K562 (cell line): ENCODE measurements at regions not wholly inside any gene's neighbourhood (a gene's known extent, or its start where the extent isn't known, plus 50 kb on each side); places are given as distances from the start of the nearest gene placed in this dataset.

Source experiments
- ATAC-seq: fragments of 200-7000 bp; cut with Tn5 transposase; 3 replicates; pipeline ENCODE4 v1.9.1; 2020; ENCODE audit warnings: moderate library complexity
- BruUV-seq: library from RNA; stranded (reverse); fragments of 400-500 nt; replicated peaks from 2 replicates; lab custom pipeline; 2021; lab: Mats Ljungman, UMichigan
- CTCF ChIA-PET: fragments of 300-600 bp; formaldehyde crosslinking; extraction: SDS; loops from one replicate; lab custom pipeline; 2021; ENCODE audit warnings: low intra/inter-chr PET ratio; lab: Yijun Ruan, JAX
- POLR2A ChIA-PET: fragments of 300-600, 350-650 bp; sonication (Branson Sonifier 250); formaldehyde crosslinking; extraction: SDS; loops from one replicate; lab custom pipeline; 2021; ENCODE audit warnings: antibody characterized with exemption, inconsistent platforms; lab: Yijun Ruan, JAX
- DNase-seq, 4 experiments: peaks; one replicate each; pipeline versions ENCODE4 v3.0.0 to v3.0.0-alpha.2; 2011 to 2018; ENCODE audit warnings: low spot score in 3 of 4, mixed read lengths in 3 of 4; ENCODE audit errors: extremely low read depth in 1 of 4
- FAIRE-seq: peaks from 2 replicates; lab custom pipeline; 2011; peaks lifted over from hg19 to GRCh38; lab: Jason Lieb, UNC
- H2AFZ ChIP-seq: 2 replicates; pipeline ENCODE4 v1.6.0; 2011; ENCODE audit warnings: low read depth, low read length, control low read depth, inconsistent platforms
- H3K27ac ChIP-seq: fragments of 200-600 bp; 3 replicates; pipeline ENCODE4 v1.8.0; 2011; ENCODE audit warnings: low read depth, mild to moderate bottlenecking, control low read depth, inconsistent platforms, low read length, moderate library complexity, mixed read lengths; ENCODE audit errors: extremely low read depth
- H3K27me3 ChIP-seq, 2 experiments: fragments of 300-600 bp in 1 of 2; 2 replicates in 1 of 2; 3 replicates in 1 of 2; pipeline versions ENCODE4 v1.6.0 to v1.8.0; 2011; ENCODE audit warnings: inconsistent platforms in 2 of 2, low read length in 2 of 2, mild to moderate bottlenecking in 1 of 2, mixed read lengths in 1 of 2, moderate library complexity in 1 of 2; ENCODE audit not compliant: control insufficient read depth in 2 of 2, insufficient read depth in 2 of 2
- H3K36me3 ChIP-seq: fragments of 300-600 bp; 3 replicates; pipeline ENCODE4 v1.8.0; 2011; ENCODE audit warnings: mild to moderate bottlenecking, low read length, inconsistent platforms; ENCODE audit not compliant: control insufficient read depth, insufficient read depth
- H3K4me1 ChIP-seq, 2 experiments: fragments of 200-600 bp in 1 of 2; replicated peaks in 1 of 2; 2 replicates in 1 of 2; 3 replicates in 1 of 2; pipeline versions ENCODE4 v1.5.1 to v1.8.0; 2011; ENCODE audit warnings: inconsistent platforms in 2 of 2, low read length in 2 of 2, mild to moderate bottlenecking in 1 of 2, mixed read lengths in 1 of 2, moderate library complexity in 1 of 2; ENCODE audit not compliant: control insufficient read depth in 2 of 2, insufficient read depth in 2 of 2
- H3K4me2 ChIP-seq: 2 replicates; pipeline ENCODE4 v1.6.1; 2011; ENCODE audit warnings: low read length, control low read depth, inconsistent platforms, mixed read lengths; ENCODE audit not compliant: insufficient read depth
- H3K4me3 ChIP-seq: fragments of 200-600 bp; sonication (generic), shearing (Covaris generic); 2 replicates; pipeline ENCODE4 v1.5.1; 2016; ENCODE audit warnings: control low read depth, inconsistent platforms
- H3K79me2 ChIP-seq: fragments of 200-600 bp; 3 replicates; pipeline ENCODE4 v1.8.0; 2011; ENCODE audit warnings: low read length, inconsistent platforms; ENCODE audit not compliant: control insufficient read depth, insufficient read depth
- H3K9ac ChIP-seq, 2 experiments: 2 replicates each; pipeline versions ENCODE4 v1.6.0 to v1.6.1; 2011; ENCODE audit warnings: low read depth in 2 of 2, low read length in 2 of 2, control low read depth in 1 of 2, inconsistent platforms in 1 of 2, mild to moderate bottlenecking in 1 of 2, mixed read lengths in 1 of 2; ENCODE audit not compliant: insufficient read depth in 1 of 2
- H3K9me1 ChIP-seq: one replicate; pipeline ENCODE4 v1.6.0; 2011; ENCODE audit warnings: inconsistent platforms, mild to moderate bottlenecking, low read length, moderate library complexity; ENCODE audit not compliant: control insufficient read depth, insufficient read depth
- H3K9me3 ChIP-seq: replicated peaks from 2 replicates; pipeline ENCODE4 v1.5.1; 2011; ENCODE audit warnings: low read depth, low read length, inconsistent platforms; ENCODE audit not compliant: control insufficient read depth, insufficient read depth
- H4K20me1 ChIP-seq: replicated peaks from 2 replicates; pipeline ENCODE4 v1.6.1; 2011; ENCODE audit warnings: low read length, inconsistent platforms, mixed read lengths; ENCODE audit not compliant: control insufficient read depth, insufficient read depth
- CHCHD3 ChIP-seq: fragments of 250-450 bp; sonication (Bioruptor Pico); IDR thresholded peaks from 2 replicates; pipeline ENCODE4 v2.1.2; 2022; ENCODE audit warnings: mild to moderate bottlenecking
- ELF4 ChIP-seq: fragments of 450-650 bp; formaldehyde crosslinking; IDR thresholded peaks from 2 replicates; pipeline ENCODE4 v1.4.0; 2022; ENCODE audit warnings: missing genetic modification characterization
- HDGF ChIP-seq: fragments of 450-650 bp; IDR thresholded peaks from 2 replicates; pipeline ENCODE4 v1.6.1; 2016
- IFI16 ChIP-seq: fragments of 250-450 bp; sonication (Bioruptor Pico); IDR thresholded peaks from 2 replicates; pipeline ENCODE4 v2.1.2; 2022; ENCODE audit warnings: mild to moderate bottlenecking, inconsistent platforms
- NEUROD1 ChIP-seq: fragments of 150-350 bp; IDR thresholded peaks from 2 replicates; pipeline ENCODE4 v1.6.1; 2014; ENCODE audit warnings: borderline replicate concordance, low read length, low read depth; ENCODE audit not compliant: partially characterized antibody
- NR3C1 ChIP-seq: sonication (generic); formaldehyde crosslinking; IDR thresholded peaks from 2 replicates; pipeline ENCODE4 v1.8.1; 2022; ENCODE audit warnings: missing genetic modification reagents
- OTX1 ChIP-seq: fragments of 450-650 bp; formaldehyde crosslinking; IDR thresholded peaks from 2 replicates; pipeline ENCODE4 v1.4.0; 2022; ENCODE audit warnings: mild to moderate bottlenecking
- RBM22 ChIP-seq: fragments of 200-400 bp; formaldehyde crosslinking; IDR thresholded peaks from 2 replicates; pipeline ENCODE4 v1.6.1; 2018; ENCODE audit warnings: low read length, low read depth; ENCODE audit not compliant: poor library complexity, severe bottlenecking
- SIRT6 ChIP-seq: IDR thresholded peaks from one replicate; pipeline ENCODE4 v1.6.1; 2012; ENCODE audit warnings: low read depth, mild to moderate bottlenecking, control low read depth, inconsistent platforms, low read length, moderate library complexity
- TBP ChIP-seq: optimal IDR thresholded peaks from 2 replicates; pipeline ENCODE3; 2011; ENCODE audit warnings: low read depth, low read length, improper control_type of control experiment
- TOE1 ChIP-seq, 2 experiments: fragments of 450-650 bp in 1 of 2; sonication (generic) in 1 of 2; formaldehyde crosslinking in 1 of 2; IDR thresholded peaks; 2 replicates each; pipeline versions ENCODE4 v1.7.1 to v1.8.0; 2016 to 2022; ENCODE audit warnings: borderline replicate concordance in 2 of 2, mild to moderate bottlenecking in 2 of 2, antibody characterized with exemption in 1 of 2, inconsistent platforms in 1 of 2, low read depth in 1 of 2, missing genetic modification reagents in 1 of 2, moderate library complexity in 1 of 2
- ZBTB33 ChIP-seq: sonication (generic); formaldehyde crosslinking; IDR thresholded peaks from 2 replicates; pipeline ENCODE4 v1.8.1; 2023; ENCODE audit warnings: mild to moderate bottlenecking, missing genetic modification reagents
- ZNF134 ChIP-seq: fragments of 250-450 bp; sonication (Bioruptor Pico); conservative IDR thresholded peaks from 2 replicates; pipeline ENCODE4 v1.4.0; 2020
- ZNF184 ChIP-seq: sonication (generic); formaldehyde crosslinking; IDR thresholded peaks from 2 replicates; pipeline ENCODE4 v1.5.0; 2020; ENCODE audit warnings: missing genetic modification reagents
- ZNF589 ChIP-seq: fragments of 200-800 bp; sonication (Bioruptor generic); IDR thresholded peaks from 2 replicates; pipeline ENCODE4 v1.6.1; 2016; ENCODE audit warnings: low read depth, missing genetic modification characterization, missing compliant biosample characterization
- ZNF79 ChIP-seq: fragments of 250-450 bp; sonication (Bioruptor Pico); IDR thresholded peaks from 2 replicates; pipeline ENCODE4 v1.4.0; 2020; ENCODE audit warnings: low read depth, mild to moderate bottlenecking, moderate library complexity
- WGBS: fragments of 100-300 bp; shearing (Covaris generic); methylation state at CpG from one replicate; pipeline ENCODE4 v1.1.6; 2016; ENCODE audit warnings: low coverage, mixed read lengths; ENCODE audit not compliant: insufficient coverage; ENCODE audit errors: missing lambda C conversion rate; 5-methylcytosine and 5-hydroxymethylcytosine counted together
- in situ Hi-C: fragments of 300-500 bp; cut with MboI; formaldehyde crosslinking; loops from 4 replicates; pipeline ENCODE4 v1.15.0; 2018; ENCODE audit warnings: inconsistent platforms, mixed read lengths
- intact Hi-C: fragments of 100-400 bp; cut with micrococcal nuclease; formaldehyde crosslinking; loops from 2 replicates; pipeline ENCODE4 v1.14.2; 2022
- TF ChIP-seq, protein P1 (sequence below): sonication (generic); formaldehyde crosslinking; IDR thresholded peaks from 2 replicates; pipeline ENCODE4 v1.8.0; 2022; ENCODE audit warnings: mild to moderate bottlenecking, missing genetic modification reagents

GRCh38 chr16:85373741-85374570, 239.2 kb upstream of the GSE1 start:
- no peaks in the 10 kb centered on the region for H3K27me3 ChIP-seq
- no TSS peak for BruUV-seq
- H3K27ac ChIP-seq, result no peak overlapping the region; the same call in 2 of the 3 replicates
- DNase-seq, result no peak
- ChIA-PET CTCF (no interaction called here), POLR2A (no interaction called here)
- H4K20me1 ChIP-seq, result peaks cover 4% of the 10 kb centered on the region; the same call in 1 of the 2 replicates
- H2AFZ ChIP-seq, result no peak overlapping the region
- no peaks in the 10 kb centered on the region for H3K36me3 ChIP-seq
- H3K4me2 ChIP-seq, result no peak overlapping the region
- peak overlapping the region in 1 of 2 experiments; percentile 86; a peak in 2 of 4 replicates for H3K9ac ChIP-seq
- intact Hi-C loops, result no loop called here
- peaks cover 10% of the 10 kb centered on the region; the same call in 1 of the 3 replicates for H3K79me2 ChIP-seq
- peaks cover 64 to 99% of the 10 kb centered on the region in 2 experiments for H3K4me1 ChIP-seq
- in situ Hi-C loops, result no loop called here
- ATAC-seq, result no peak
- no peak for FAIRE-seq
- H3K9me1 ChIP-seq, result no peaks in the 10 kb centered on the region
- H3K4me3 ChIP-seq, result no peak overlapping the region
- no peaks in the 10 kb centered on the region for H3K9me3 ChIP-seq
- WGBS, result 87% methylated on average over 37 of the region's 41 CpGs
- no peak for TF ChIP-seq ZNF134
- no peak for TF ChIP-seq CHCHD3 (CRISPR knock-in tag)
- TF ChIP-seq NEUROD1, result no peak
- no peak for TF ChIP-seq NR3C1 (CRISPR knock-in tag)
- TF ChIP-seq ZBTB33 (CRISPR knock-in tag), result peak; percentile 99
- TF ChIP-seq HDGF, result 0 out of 2 replicates have a peak, but pooled peaks have one; percentile 63
- no peak for TF ChIP-seq OTX1 (CRISPR knock-in tag)
- no peak for TF ChIP-seq ZNF184 (CRISPR knock-in tag)
- TF ChIP-seq SIRT6, result no peak
- no peak for TF ChIP-seq RBM22
- TF ChIP-seq, protein P1, sequence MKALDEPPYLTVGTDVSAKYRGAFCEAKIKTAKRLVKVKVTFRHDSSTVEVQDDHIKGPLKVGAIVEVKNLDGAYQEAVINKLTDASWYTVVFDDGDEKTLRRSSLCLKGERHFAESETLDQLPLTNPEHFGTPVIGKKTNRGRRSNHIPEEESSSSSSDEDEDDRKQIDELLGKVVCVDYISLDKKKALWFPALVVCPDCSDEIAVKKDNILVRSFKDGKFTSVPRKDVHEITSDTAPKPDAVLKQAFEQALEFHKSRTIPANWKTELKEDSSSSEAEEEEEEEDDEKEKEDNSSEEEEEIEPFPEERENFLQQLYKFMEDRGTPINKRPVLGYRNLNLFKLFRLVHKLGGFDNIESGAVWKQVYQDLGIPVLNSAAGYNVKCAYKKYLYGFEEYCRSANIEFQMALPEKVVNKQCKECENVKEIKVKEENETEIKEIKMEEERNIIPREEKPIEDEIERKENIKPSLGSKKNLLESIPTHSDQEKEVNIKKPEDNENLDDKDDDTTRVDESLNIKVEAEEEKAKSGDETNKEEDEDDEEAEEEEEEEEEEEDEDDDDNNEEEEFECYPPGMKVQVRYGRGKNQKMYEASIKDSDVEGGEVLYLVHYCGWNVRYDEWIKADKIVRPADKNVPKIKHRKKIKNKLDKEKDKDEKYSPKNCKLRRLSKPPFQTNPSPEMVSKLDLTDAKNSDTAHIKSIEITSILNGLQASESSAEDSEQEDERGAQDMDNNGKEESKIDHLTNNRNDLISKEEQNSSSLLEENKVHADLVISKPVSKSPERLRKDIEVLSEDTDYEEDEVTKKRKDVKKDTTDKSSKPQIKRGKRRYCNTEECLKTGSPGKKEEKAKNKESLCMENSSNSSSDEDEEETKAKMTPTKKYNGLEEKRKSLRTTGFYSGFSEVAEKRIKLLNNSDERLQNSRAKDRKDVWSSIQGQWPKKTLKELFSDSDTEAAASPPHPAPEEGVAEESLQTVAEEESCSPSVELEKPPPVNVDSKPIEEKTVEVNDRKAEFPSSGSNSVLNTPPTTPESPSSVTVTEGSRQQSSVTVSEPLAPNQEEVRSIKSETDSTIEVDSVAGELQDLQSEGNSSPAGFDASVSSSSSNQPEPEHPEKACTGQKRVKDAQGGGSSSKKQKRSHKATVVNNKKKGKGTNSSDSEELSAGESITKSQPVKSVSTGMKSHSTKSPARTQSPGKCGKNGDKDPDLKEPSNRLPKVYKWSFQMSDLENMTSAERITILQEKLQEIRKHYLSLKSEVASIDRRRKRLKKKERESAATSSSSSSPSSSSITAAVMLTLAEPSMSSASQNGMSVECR, result no peak
- no peak for TF ChIP-seq IFI16
- TF ChIP-seq TOE1 (IDR thresholded peaks at IDR 0.05; ENCODE audit: borderline replicate concordance), result no peak
- no peak for TF ChIP-seq TOE1 (CRISPR knock-in tag; IDR thresholded peaks at IDR 0.05; ENCODE audit: borderline replicate concordance, low read depth)
- TF ChIP-seq ZNF589 (CRISPR knock-in tag), result no peak
- TF ChIP-seq ZNF79, result no peak
- TF ChIP-seq TBP, result no peak
- TF ChIP-seq ELF4 (CRISPR knock-in tag), result no peak
